ENCODE measurements at regions not wholly inside any gene's neighbourhood (a gene's known extent, or its start where the extent isn't known, plus 50 kb on each side); places are given as distances from the start of the nearest gene placed in this dataset.

- TF ChIP-seq CTCF (IDR thresholded peaks at IDR 0.05) (no peak), ZFX (IDR thresholded peaks at IDR 0.05; ENCODE audit: borderline replicate concordance) (no peak)
Measured at GRCh38 chr13:22168437-22169190, 497.7 kb downstream of the FGF9 start.

All from 22Rv1 (cell line).